KMS-11 (cell line): ENCODE measurements at regions not wholly inside any gene's neighbourhood (a gene's known extent, or its start where the extent isn't known, plus 50 kb on each side); places are given as distances from the start of the nearest gene placed in this dataset.

Experiments used
- H2AFZ ChIP-seq: fragments of 200-600 bp; sonication (generic); 2 replicates; pipeline ENCODE4 v1.6.1; 2016; ENCODE audit warnings: antibody characterized with exemption, mixed run types, low read depth
- H3K27ac ChIP-seq: fragments of 200-600 bp; sonication (generic); 2 replicates; pipeline ENCODE4 v1.6.1; 2016; ENCODE audit warnings: mild to moderate bottlenecking, mixed run types
- H3K27me3 ChIP-seq: fragments of 200-600 bp; sonication (generic); 2 replicates; pipeline ENCODE4 v1.6.1; 2017; ENCODE audit warnings: mild to moderate bottlenecking, low read depth, mixed run types, moderate library complexity; ENCODE audit not compliant: insufficient read depth
- H3K36me3 ChIP-seq: fragments of 200-600 bp; sonication (generic); 2 replicates; pipeline ENCODE4 v1.6.1; 2017; ENCODE audit warnings: mild to moderate bottlenecking, mixed run types; ENCODE audit not compliant: insufficient read depth
- H3K4me1 ChIP-seq: fragments of 200-600 bp; sonication (generic); 2 replicates; pipeline ENCODE4 v1.6.1; 2016; ENCODE audit warnings: mild to moderate bottlenecking, low read depth, mixed run types; ENCODE audit not compliant: poor library complexity, severe bottlenecking
- H3K4me2 ChIP-seq: fragments of 200-600 bp; sonication (generic); 2 replicates; pipeline ENCODE4 v1.7.0; 2016; ENCODE audit warnings: mild to moderate bottlenecking, mixed run types
- H3K4me3 ChIP-seq: fragments of 200-600 bp; sonication (generic); IDR thresholded peaks from 2 replicates; pipeline ENCODE4 v1.6.1; 2017; ENCODE audit warnings: low read depth, low read length, mixed read lengths; ENCODE audit not compliant: insufficient read depth
- H3K79me2 ChIP-seq: fragments of 200-600 bp; sonication (generic); 2 replicates; pipeline ENCODE4 v1.6.1; 2016; ENCODE audit warnings: low read depth, mixed run types; ENCODE audit not compliant: insufficient read depth
- H3K9ac ChIP-seq: fragments of 200-600 bp; sonication (generic); 2 replicates; pipeline ENCODE4 v1.6.1; 2016; ENCODE audit warnings: mild to moderate bottlenecking, mixed run types
- H4K20me1 ChIP-seq: fragments of 200-600 bp; sonication (generic); 2 replicates; pipeline ENCODE4 v1.6.1; 2016; ENCODE audit warnings: mild to moderate bottlenecking, mixed run types; ENCODE audit not compliant: insufficient read depth
- CTCF ChIP-seq: fragments of 200-600 bp; sonication (generic); conservative IDR thresholded peaks from 2 replicates; pipeline ENCODE4 v1.6.1; 2017; ENCODE audit warnings: low read depth, mild to moderate bottlenecking, antibody characterized with exemption, low read length, moderate library complexity, mixed read lengths

DNA sequence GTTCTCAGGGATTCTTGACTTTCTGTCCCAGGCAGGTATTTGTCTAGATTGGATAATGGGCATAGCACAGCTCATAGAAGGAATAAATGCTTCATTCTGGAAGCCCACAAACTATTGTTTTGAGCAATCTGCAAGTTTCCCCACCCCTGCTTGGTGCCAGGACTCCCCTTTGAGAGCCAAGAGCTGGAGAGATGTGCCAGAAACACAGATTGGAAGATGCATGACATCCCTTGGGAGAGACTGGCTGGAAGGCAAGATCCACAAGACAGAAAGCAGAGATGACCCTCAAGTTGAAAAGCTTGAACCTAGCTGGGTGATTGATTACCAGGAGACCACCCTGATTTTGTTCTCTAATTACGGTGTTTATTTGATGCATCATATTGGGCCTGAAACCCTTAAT, 89.2 kb upstream of the E2F8 start:
- no peak overlapping the region for H3K27ac ChIP-seq
- no peaks in the 10 kb centered on the region for H3K36me3 ChIP-seq
- no peaks in the 10 kb centered on the region for H4K20me1 ChIP-seq
- no peak overlapping the region for H3K9ac ChIP-seq
- H3K4me2 ChIP-seq: peak overlapping the region; percentile 37
- H3K4me1 ChIP-seq: peaks cover 89% of the 10 kb centered on the region
- H2AFZ ChIP-seq: no peak overlapping the region
- no peak overlapping the region for H3K4me3 ChIP-seq
- H3K79me2 ChIP-seq: no peaks in the 10 kb centered on the region
- H3K27me3 ChIP-seq: no peaks in the 10 kb centered on the region
- TF ChIP-seq CTCF: no peak

- Histone ChIP-seq H3K4me3 (no peak overlapping the region), H2AFZ (peak overlapping the region; percentile 8; the same call in 1 of the 2 replicates), H3K27me3 (no peaks in the 10 kb centered on the region)
Observed at GRCh38 chr11:19328586-19329311, 88.0 kb upstream of the E2F8 start.

GRCh38 chr11:19327280-19327679, 86.5 kb upstream of the E2F8 start:
- Histone ChIP-seq H3K4me1 (peaks cover 62% of the 10 kb centered on the region), H4K20me1 (no peaks in the 10 kb centered on the region), H3K4me3 (no peak overlapping the region), H3K79me2 (no peaks in the 10 kb centered on the region), H3K27ac (no peak overlapping the region), H3K4me2 (peak overlapping the region; percentile 1; the same call in 1 of the 2 replicates), H3K27me3 (no peaks in the 10 kb centered on the region), H3K36me3 (no peaks in the 10 kb centered on the region), H3K9ac (no peak overlapping the region), H2AFZ (no peak overlapping the region)
- no peak for TF ChIP-seq CTCF

More at GRCh38 chr11:19328586-19329311, 88.0 kb upstream of the E2F8 start:
- TF ChIP-seq CTCF: no peak
- H3K4me1 ChIP-seq: peaks cover 77% of the 10 kb centered on the region
- H3K9ac ChIP-seq: no peak overlapping the region
- H4K20me1 ChIP-seq: no peaks in the 10 kb centered on the region
- H3K36me3 ChIP-seq: no peaks in the 10 kb centered on the region
- H3K4me2 ChIP-seq: peak overlapping the region; percentile 30; the same call in 1 of the 2 replicates
- no peak overlapping the region for H3K27ac ChIP-seq
- no peaks in the 10 kb centered on the region for H3K79me2 ChIP-seq

DNA sequence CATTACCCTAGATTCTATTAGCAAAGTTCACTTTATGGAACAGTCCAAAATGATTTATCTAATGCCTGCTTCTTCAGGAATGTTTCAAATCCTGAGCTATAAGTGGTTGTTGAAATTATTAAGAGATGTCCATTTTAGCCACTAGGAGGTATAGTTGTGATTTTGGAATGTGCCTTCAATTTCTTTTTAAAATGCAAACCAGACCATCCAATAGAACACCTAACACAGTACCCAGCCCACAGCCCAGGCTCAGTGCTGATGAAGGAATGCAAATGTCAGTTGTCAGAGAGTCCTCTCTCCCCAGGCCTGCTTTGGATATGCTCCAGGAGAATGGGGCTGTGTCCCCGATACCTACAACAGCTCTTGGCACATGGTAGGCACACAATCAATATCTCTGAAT, 85.8 kb upstream of the E2F8 start:
- no peak overlapping the region for H3K4me3 ChIP-seq
- peaks cover 54% of the 10 kb centered on the region for H3K4me1 ChIP-seq
- peak overlapping the region; percentile 14; the same call in 1 of the 2 replicates for H2AFZ ChIP-seq
- peak; percentile 71 for TF ChIP-seq CTCF
- no peaks in the 10 kb centered on the region for H3K27me3 ChIP-seq
- no peaks in the 10 kb centered on the region for H3K36me3 ChIP-seq
- no peak overlapping the region; the same call in 1 of the 2 replicates for H3K27ac ChIP-seq
- no peaks in the 10 kb centered on the region for H4K20me1 ChIP-seq
- H3K9ac ChIP-seq: no peak overlapping the region
- peak overlapping the region; percentile 32; the same call in 1 of the 2 replicates for H3K4me2 ChIP-seq
- no peaks in the 10 kb centered on the region for H3K79me2 ChIP-seq
